Neural cell (in vitro differentiated cells): ENCODE measurements at regions not wholly inside any gene's neighbourhood (a gene's known extent, or its start where the extent isn't known, plus 50 kb on each side); places are given as distances from the start of the nearest gene placed in this dataset.

ENCODE experiments used
- H2AFZ ChIP-seq: fragments of 200-600, 300-800 bp; sonication (generic), shearing (Covaris generic); 2 replicates; pipeline ENCODE4 v1.6.0; 2014; ENCODE audit warnings: low read depth, mild to moderate bottlenecking, antibody characterized with exemption, low read length, moderate library complexity
- H3F3A ChIP-seq: fragments of 200-600 bp; shearing (Covaris generic); 2 replicates; pipeline ENCODE4 v1.6.1; 2016; ENCODE audit warnings: mild to moderate bottlenecking, moderate library complexity, mixed read lengths, antibody characterized with exemption, low read length; ENCODE audit not compliant: insufficient read depth, poor library complexity, severe bottlenecking
- H3K27ac ChIP-seq: fragments of 200-600, 300-800 bp; sonication (generic), shearing (Covaris generic); 2 replicates; pipeline ENCODE4 v1.5.1; 2014; ENCODE audit warnings: mild to moderate bottlenecking, low read length, moderate library complexity
- H3K27me3 ChIP-seq: fragments of 300-800, 200-600 bp; sonication (generic), shearing (Covaris generic); 2 replicates; pipeline ENCODE4 v1.6.0; 2014; ENCODE audit warnings: mild to moderate bottlenecking, low read depth, low read length, moderate library complexity; ENCODE audit not compliant: insufficient read depth
- H3K36me3 ChIP-seq: fragments of 300-800, 200-600 bp; sonication (generic), shearing (Covaris generic); 2 replicates; pipeline ENCODE4 v1.5.1; 2014; ENCODE audit warnings: mild to moderate bottlenecking, antibody characterized with exemption, low read length, moderate library complexity; ENCODE audit not compliant: insufficient read depth
- H3K4me2 ChIP-seq: fragments of 300-800, 200-600 bp; sonication (generic), shearing (Covaris generic); 2 replicates; pipeline ENCODE4 v1.6.0; 2014; ENCODE audit warnings: mild to moderate bottlenecking, low read length
- H3K4me3 ChIP-seq: fragments of 300-800, 200-600 bp; sonication (generic), shearing (Covaris generic); 2 replicates; pipeline ENCODE4 v1.5.1; 2014; ENCODE audit warnings: mild to moderate bottlenecking, low read length, moderate library complexity
- H3K79me2 ChIP-seq: fragments of 200-600 bp; shearing (Covaris generic); replicated peaks from 2 replicates; pipeline ENCODE4 v1.6.0; 2014; ENCODE audit warnings: mild to moderate bottlenecking, low read length, moderate library complexity; ENCODE audit not compliant: insufficient read depth
- H3K9ac ChIP-seq: fragments of 300-800, 200-600 bp; sonication (generic), shearing (Covaris generic); 2 replicates; pipeline ENCODE4 v1.6.1; 2016; ENCODE audit warnings: mild to moderate bottlenecking, low read length, mixed read lengths
- H3K9me2 ChIP-seq: fragments of 200-600 bp; shearing (Covaris generic); 2 replicates; pipeline ENCODE4 v1.6.1; 2016; ENCODE audit warnings: mild to moderate bottlenecking, low read length, mixed read lengths; ENCODE audit not compliant: insufficient read depth
- H3K9me3 ChIP-seq: fragments of 200-600, 300-800 bp; sonication (generic), shearing (Covaris generic); 2 replicates; pipeline ENCODE4 v1.6.1; 2016; ENCODE audit warnings: mild to moderate bottlenecking, mixed run types, low read length, moderate library complexity, mixed read lengths
- H4K20me1 ChIP-seq: fragments of 200-600 bp; shearing (Covaris generic); 2 replicates; pipeline ENCODE4 v1.6.1; 2016; ENCODE audit warnings: mild to moderate bottlenecking, mixed run types; ENCODE audit not compliant: insufficient read depth
- EP300 ChIP-seq: fragments of 450-650 bp; conservative IDR thresholded peaks from 2 replicates; pipeline ENCODE4 v1.6.1; 2014; ENCODE audit warnings: antibody characterized with exemption, mild to moderate bottlenecking, moderate library complexity; ENCODE audit not compliant: poor library complexity, severe bottlenecking
- EZH2 ChIP-seq: fragments of 200-600, 300-800 bp; shearing (Covaris generic), sonication (generic); IDR thresholded peaks from 2 replicates; pipeline ENCODE4 v1.6.1; 2014; ENCODE audit warnings: antibody characterized with exemption, low read length, borderline replicate concordance, mild to moderate bottlenecking; ENCODE audit not compliant: insufficient read depth, poor library complexity, severe bottlenecking
- MXI1 ChIP-seq: fragments of 450-650 bp; conservative IDR thresholded peaks from 2 replicates; pipeline ENCODE4 v1.6.1; 2014; ENCODE audit warnings: antibody characterized with exemption, mild to moderate bottlenecking; ENCODE audit not compliant: poor library complexity, severe bottlenecking
- POLR2AphosphoS5 ChIP-seq: IDR thresholded peaks from 2 replicates; pipeline ENCODE4 v1.6.1; 2012
- RAD21 ChIP-seq: fragments of 450-650 bp; conservative IDR thresholded peaks from 2 replicates; pipeline ENCODE4 v1.6.1; 2014; ENCODE audit warnings: antibody characterized with exemption, mild to moderate bottlenecking, moderate library complexity
- REST ChIP-seq: IDR thresholded peaks from 2 replicates; pipeline ENCODE4 v1.6.1; 2012; ENCODE audit warnings: borderline replicate concordance
- SMC3 ChIP-seq: fragments of 450-650 bp; conservative IDR thresholded peaks from 2 replicates; pipeline ENCODE4 v1.6.1; 2014; ENCODE audit warnings: antibody characterized with exemption, mild to moderate bottlenecking, moderate library complexity; ENCODE audit not compliant: poor library complexity
- TAF1 ChIP-seq: IDR thresholded peaks from 2 replicates; pipeline ENCODE4 v1.6.1; 2012; ENCODE audit warnings: low read depth
- TF ChIP-seq, protein P1 (sequence below): fragments of 450-650 bp; IDR thresholded peaks from 2 replicates; pipeline ENCODE4 v1.5.1; 2014; ENCODE audit warnings: antibody characterized with exemption, mild to moderate bottlenecking, moderate library complexity; ENCODE audit not compliant: poor library complexity, severe bottlenecking

- no peaks in the 10 kb centered on the region for H4K20me1 ChIP-seq
- no peak overlapping the region for H3K9ac ChIP-seq
- H3K27ac ChIP-seq, result no peak overlapping the region
- no peaks in the 10 kb centered on the region for H3K79me2 ChIP-seq
- no peak overlapping the region for H2AFZ ChIP-seq
- H3K36me3 ChIP-seq, result no peaks in the 10 kb centered on the region
- no peaks in the 10 kb centered on the region for H3K9me3 ChIP-seq
- TF ChIP-seq EZH2 (no peak), TAF1 (no peak), RAD21 (no peak)
- H3K4me3 ChIP-seq, result no peak overlapping the region
- no peak overlapping the region for H3K4me2 ChIP-seq
- no peaks in the 10 kb centered on the region for H3K9me2 ChIP-seq
- H3F3A ChIP-seq, result no peaks in the 10 kb centered on the region
- H3K27me3 ChIP-seq, result no peaks in the 10 kb centered on the region
Observed at GRCh38 chr2:193965263-193965662, 1691.8 kb upstream of the SLC39A10 start.

GRCh38 chr2:193963472-193964119 lies 1693.4 kb upstream of the SLC39A10 start:
- no peaks in the 10 kb centered on the region for H3K79me2 ChIP-seq
- H3K9me3 ChIP-seq, result no peaks in the 10 kb centered on the region
- no peak overlapping the region for H3K9ac ChIP-seq
- H2AFZ ChIP-seq, result no peak overlapping the region
- H3K4me3 ChIP-seq, result no peak overlapping the region
- H4K20me1 ChIP-seq, result no peaks in the 10 kb centered on the region
- H3K9me2 ChIP-seq, result no peaks in the 10 kb centered on the region
- no peak overlapping the region for H3K27ac ChIP-seq
- H3K4me2 ChIP-seq, result no peak overlapping the region
- H3K36me3 ChIP-seq, result no peaks in the 10 kb centered on the region
- TF ChIP-seq EP300 (no peak), RAD21 (peak; percentile 64), MXI1 (no peak), SMC3 (peak; percentile 65), TAF1 (no peak), POLR2AphosphoS5 (no peak), EZH2 (no peak), REST (no peak)
- TF ChIP-seq, protein P1, sequence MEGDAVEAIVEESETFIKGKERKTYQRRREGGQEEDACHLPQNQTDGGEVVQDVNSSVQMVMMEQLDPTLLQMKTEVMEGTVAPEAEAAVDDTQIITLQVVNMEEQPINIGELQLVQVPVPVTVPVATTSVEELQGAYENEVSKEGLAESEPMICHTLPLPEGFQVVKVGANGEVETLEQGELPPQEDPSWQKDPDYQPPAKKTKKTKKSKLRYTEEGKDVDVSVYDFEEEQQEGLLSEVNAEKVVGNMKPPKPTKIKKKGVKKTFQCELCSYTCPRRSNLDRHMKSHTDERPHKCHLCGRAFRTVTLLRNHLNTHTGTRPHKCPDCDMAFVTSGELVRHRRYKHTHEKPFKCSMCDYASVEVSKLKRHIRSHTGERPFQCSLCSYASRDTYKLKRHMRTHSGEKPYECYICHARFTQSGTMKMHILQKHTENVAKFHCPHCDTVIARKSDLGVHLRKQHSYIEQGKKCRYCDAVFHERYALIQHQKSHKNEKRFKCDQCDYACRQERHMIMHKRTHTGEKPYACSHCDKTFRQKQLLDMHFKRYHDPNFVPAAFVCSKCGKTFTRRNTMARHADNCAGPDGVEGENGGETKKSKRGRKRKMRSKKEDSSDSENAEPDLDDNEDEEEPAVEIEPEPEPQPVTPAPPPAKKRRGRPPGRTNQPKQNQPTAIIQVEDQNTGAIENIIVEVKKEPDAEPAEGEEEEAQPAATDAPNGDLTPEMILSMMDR, result peak; percentile 65
- H3F3A ChIP-seq, result no peaks in the 10 kb centered on the region
- no peaks in the 10 kb centered on the region for H3K27me3 ChIP-seq
